ENCODE measurements at regions not wholly inside any gene's neighbourhood (a gene's known extent, or its start where the extent isn't known, plus 50 kb on each side); places are given as distances from the start of the nearest gene placed in this dataset.
"Not testable (repeated sequence)": the region's sequence is repeated elsewhere in the genome, so short reads cannot be mapped to it uniquely, and the experiment has no call there.

DNA sequence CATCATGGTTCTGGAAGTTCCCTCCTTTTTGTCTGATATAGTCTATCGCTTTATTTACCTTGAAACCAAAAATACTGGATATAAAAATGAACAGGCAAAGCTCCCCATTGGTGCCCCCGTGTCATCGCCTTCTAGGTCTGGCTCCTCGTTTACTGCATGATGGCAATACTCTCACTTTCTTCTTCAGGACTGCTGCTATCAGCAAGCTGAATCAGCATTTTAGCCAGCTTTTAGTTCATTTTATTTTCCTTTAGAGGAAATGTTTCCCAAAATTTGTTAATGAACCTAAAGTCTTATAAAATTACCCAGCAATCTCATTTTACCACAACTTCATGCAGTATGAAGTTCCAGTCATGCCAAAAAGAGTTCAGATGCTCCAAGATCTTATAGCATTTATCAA, 80.5 kb downstream of the ZIC3 start:
- no peak for DNase-seq (ENCODE audit: low read depth in 4 of 4, low spot score in 3 of 4)

DNA sequence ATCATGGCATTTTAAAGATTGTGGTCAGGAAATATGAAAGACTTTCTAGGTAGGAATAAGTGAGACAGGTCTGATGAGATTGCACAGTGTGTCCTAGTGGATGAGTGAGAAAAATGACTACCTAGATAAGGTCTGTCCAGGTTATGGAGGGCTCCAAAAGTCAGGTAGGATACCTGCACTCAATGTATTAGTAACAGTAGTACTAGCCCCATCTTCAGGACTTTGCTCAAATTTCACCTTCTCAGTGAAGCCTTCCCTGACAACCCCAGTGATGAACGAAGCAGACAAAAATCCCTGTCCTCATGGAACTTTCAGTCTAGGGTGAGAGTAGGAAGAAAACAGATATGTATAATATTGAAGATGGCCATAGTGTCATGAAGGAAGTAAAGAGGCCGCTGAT, 85.7 kb downstream of the ZIC3 start:
- DNase-seq (ENCODE audit: low read depth in 4 of 4, low spot score in 3 of 4) = no peak

- DNase-seq (ENCODE audit: low read depth in 4 of 4, low spot score in 3 of 4) = no peak
Observed at GRCh38 chrX:137652086-137652485, 86.2 kb downstream of the ZIC3 start.

GRCh38 chrX:137654481-137654880, 88.6 kb downstream of the ZIC3 start:
- DNase-seq (ENCODE audit: low read depth in 4 of 4, low spot score in 3 of 4) = no peak

DNA sequence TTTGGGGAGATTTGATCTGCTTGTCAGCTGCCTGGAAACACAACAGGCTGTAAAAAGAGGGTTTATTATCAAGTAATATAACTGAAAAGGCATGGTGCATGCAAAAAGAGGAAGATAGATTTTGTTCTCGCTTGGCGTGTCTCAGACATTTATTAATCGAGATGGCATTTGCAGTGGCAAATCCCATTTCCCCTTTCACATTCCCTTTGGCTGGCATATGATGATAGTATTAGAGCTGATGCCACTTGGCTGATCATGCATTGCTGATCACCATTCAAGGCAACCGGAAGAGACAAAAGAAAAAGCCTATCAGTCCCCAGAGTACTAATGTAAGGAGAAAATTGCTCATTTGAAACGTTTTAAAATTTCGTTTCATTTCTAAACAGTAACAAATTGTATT, 101.8 kb downstream of the ZIC3 start:
- no peak for DNase-seq (ENCODE audit: low read depth in 4 of 4, low spot score in 3 of 4)

DNA sequence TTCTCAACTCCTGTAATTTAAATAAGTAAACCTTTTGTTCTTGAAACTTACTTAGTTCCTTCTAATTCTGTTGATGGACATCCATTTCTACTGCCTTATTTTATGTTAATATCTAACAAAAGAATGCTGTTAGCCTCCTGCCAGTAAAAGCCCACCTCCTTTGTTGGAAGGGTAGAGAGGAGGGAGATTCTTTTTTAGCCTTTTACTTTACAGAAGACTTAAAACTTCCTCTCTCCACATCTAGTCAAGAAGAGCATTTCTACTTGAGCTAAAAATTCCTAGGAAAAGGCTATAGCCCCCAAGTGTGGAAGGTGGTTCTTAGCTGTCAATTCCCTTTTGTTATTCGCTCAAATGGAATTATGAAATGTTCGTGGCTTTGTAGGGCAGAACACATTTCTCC, 118.7 kb downstream of the ZIC3 start:
- DNase-seq (ENCODE audit: low read depth in 4 of 4, low spot score in 3 of 4) = no peak

GRCh38 chrX:137695417-137695816, 129.5 kb downstream of the ZIC3 start:
- no peak for DNase-seq (ENCODE audit: low read depth in 4 of 4, low spot score in 3 of 4)

DNA sequence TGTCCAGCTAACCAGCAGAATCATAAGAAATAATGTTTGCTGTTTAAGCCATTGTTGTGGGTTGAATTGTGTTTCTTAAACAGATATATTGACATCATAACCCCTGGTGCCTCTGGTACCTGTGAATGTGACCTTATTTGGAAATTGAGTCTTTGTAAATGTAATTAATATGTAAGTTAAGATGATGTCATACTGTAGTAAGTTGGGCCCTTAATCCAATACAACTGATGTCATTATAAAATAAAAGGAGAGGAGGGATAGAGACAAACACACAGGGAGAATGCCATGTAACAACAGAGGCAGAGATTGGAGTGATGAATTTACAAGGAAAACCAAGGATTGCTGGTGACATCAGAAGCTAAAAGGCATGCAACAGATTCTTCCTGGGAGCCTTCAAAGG, 141.4 kb downstream of the ZIC3 start:
- DNase-seq (ENCODE audit: low read depth in 4 of 4, low spot score in 3 of 4) = no peak

- no peak for DNase-seq (ENCODE audit: low read depth in 4 of 4, low spot score in 3 of 4)
Observed at GRCh38 chrX:137742846-137743245, 176.9 kb downstream of the ZIC3 start.

DNA sequence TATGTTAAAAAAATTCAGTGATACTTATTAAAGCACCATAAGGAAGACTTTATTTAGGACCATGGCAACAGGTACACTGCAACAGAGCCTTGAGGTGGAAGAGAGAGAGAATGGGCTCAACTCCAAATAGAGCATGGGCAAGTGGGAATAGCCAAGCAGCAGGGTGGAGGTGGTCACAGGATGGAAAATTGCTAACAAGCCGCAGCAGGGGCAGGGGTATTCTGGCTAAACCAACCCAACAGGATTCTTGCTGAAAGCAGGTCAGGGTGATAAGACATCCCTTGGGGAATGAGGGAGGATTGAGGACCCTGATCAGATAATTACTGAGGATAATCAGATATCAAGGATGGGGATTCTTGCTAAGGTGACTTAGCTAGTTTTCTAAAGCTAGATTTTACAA, 177.5 kb downstream of the ZIC3 start:
- DNase-seq (ENCODE audit: low read depth in 4 of 4, low spot score in 3 of 4) = no peak

DNA sequence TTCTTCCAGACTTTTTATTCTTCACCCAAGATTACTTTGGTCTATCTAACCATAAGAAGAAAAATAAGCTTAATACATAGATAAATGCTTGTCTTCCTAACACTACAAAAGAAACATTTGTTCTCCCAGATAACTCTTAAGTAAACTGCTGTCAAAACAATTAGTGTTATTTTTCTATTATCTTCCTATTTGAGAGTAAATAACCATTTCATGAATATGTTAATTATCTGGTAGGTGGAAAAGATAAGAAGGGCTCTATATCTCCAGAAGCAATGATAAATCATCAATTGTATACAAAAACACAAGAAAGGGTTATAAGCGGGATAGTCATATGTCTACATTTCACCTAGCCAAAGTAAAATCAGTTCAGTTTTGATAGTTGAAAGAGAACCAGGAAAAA, 180.4 kb downstream of the ZIC3 start:
- DNase-seq (ENCODE audit: low read depth in 4 of 4, low spot score in 3 of 4) = no peak

- DNase-seq (ENCODE audit: low read depth in 4 of 4, low spot score in 3 of 4) = no peak
Observed at GRCh38 chrX:137747244-137748043, 181.5 kb downstream of the ZIC3 start.

DNA sequence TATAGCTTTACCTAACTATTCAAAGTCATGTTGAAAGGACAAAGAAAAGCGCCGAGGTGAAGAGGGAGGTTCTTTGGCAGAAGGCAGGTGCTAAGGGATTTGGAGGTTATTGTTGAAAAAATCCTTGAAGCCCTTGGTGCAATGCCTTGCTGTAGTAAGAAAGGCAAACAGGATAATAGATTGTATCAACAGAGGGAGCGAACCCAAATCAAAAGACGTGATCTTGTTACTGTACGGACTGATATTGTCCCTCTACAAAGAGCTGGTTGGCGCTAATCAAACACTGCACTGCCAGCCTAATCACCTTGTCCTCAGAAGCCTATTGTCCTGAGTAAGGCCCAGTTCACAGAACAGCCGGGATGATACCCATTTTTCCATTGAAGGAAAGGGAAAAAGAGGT, 182.9 kb downstream of the ZIC3 start:
- no peak for DNase-seq (ENCODE audit: low read depth in 4 of 4, low spot score in 3 of 4)

DNA sequence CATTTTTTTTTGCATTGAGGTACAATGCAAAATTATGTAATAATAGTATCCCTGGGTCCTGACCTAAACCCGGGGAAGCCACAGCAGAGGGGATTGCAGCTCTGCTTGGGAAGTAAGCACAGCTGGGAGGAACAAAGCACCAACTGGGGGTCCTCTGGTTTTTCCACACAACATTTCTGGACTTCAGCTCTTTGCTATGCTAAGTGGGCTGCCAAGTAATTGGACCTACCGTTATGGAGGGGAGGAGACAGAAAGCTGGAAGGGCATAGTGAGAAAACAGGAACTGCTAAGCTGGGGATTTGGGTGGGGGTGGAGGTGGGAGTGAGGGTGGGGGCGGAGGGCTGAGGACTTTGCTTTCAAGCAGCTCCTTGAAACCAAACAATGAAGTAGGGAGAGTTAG, 183.3 kb downstream of the ZIC3 start:
- no peak for DNase-seq (ENCODE audit: low read depth in 4 of 4, low spot score in 3 of 4)

DNA sequence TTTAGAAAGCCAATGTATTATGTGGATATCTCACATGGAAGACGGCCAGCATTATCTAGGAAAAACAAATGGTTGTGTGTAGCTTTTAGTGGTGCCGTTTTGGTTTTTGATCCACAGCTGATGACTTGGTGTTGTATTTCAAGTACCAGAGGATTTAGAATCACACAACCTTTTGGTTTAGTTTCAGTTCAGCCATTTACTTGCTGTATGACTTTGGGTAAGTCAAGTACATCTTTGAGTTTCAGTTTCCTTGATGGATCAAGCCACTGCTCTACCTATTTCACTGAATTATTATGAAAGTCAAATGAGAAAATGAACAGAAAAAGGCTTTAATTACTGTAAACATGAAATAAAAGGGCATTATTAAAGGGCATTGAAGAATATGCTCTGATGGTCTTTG, 205.6 kb downstream of the ZIC3 start:
- no peak for DNase-seq (ENCODE audit: low read depth in 4 of 4, low spot score in 3 of 4)

DNA sequence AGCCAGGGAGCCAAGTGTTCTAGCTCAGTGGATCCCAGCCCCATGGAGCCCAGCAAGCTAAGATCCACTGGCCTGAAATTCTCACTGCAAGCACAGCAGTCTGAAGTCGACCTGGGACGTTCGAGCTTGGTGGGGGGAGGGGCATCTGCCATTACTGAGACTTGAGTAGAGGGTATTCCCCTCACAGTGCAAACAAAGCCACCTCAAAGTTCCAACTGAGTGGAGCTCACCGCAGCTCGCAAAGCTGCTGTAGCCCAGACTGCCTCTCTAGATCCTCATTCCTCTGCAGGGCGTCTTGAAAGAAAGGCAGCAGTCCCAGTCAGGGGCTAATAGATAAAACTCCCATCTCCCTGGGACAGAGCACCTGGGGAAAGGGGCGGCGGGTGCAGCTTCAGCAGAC, 226.3 kb downstream of the ZIC3 start:
- no peak for DNase-seq (ENCODE audit: low read depth in 4 of 4, low spot score in 3 of 4)

- not testable (repeated sequence) for DNase-seq (ENCODE audit: low read depth in 4 of 4, low spot score in 3 of 4)
Observed at GRCh38 chrX:137797926-137798325, 232.0 kb downstream of the ZIC3 start.

DNA sequence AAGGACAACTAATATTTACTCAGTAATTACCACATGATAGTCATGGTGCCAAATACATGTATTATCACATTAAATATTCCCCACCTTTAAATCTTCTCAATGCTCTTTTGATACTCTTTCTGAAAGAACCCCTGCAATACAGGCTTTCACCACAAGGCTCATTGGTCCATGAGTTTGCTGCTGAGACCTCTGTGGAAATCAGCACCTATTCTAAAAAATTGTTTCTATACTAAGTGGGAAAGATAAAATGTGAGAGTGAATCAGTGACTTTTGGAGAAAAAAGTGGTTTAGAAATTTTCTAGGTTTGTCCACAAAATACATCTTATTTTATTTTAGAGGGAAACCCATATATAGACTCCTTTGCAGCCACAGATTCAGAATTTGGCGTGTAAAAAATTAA, 257.3 kb downstream of the ZIC3 start:
- no peak for DNase-seq (ENCODE audit: low read depth in 4 of 4, low spot score in 3 of 4)

- no peak for DNase-seq (ENCODE audit: low read depth in 4 of 4, low spot score in 3 of 4)
Observed at GRCh38 chrX:137847376-137847775, 281.4 kb downstream of the ZIC3 start.

GRCh38 chrX:137848266-137848905, 282.5 kb downstream of the ZIC3 start:
- no peak for DNase-seq (ENCODE audit: low read depth in 4 of 4, low spot score in 3 of 4)

GRCh38 chrX:137852502-137852901, 286.6 kb downstream of the ZIC3 start:
- no peak for DNase-seq (ENCODE audit: low read depth in 4 of 4, low spot score in 3 of 4)

GRCh38 chrX:137855490-137855889, 289.6 kb downstream of the ZIC3 start:
- DNase-seq (ENCODE audit: low read depth in 4 of 4, low spot score in 3 of 4) = no peak

DNA sequence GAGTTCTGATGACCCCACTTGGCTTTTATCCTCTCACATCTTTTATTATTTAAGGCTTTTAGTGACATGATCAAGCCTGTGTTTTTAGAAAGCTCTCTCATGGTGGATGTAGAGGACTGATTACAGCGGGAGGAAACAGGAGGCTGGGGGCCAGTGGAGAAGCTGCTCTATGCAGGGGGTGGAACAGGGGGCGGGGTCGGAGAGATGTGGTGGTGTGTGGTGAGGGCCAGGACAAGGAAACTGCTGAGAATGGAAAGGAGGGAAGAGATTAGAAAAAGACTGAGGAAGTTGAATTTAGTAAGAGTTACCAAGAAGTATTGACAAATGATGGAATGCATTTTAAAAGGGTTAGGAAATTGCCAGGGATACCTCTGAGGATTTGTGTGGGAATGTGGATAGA, 292.2 kb downstream of the ZIC3 start:
- DNase-seq (ENCODE audit: low read depth in 4 of 4, low spot score in 3 of 4) = no peak

Data from left renal pelvis (tissue), 4 donors.